ENCODE measurements at regions not wholly inside any gene's neighbourhood (a gene's known extent, or its start where the extent isn't known, plus 50 kb on each side); places are given as distances from the start of the nearest gene placed in this dataset.
"Not testable (repeated sequence)": the region's sequence is repeated elsewhere in the genome, so short reads cannot be mapped to it uniquely, and the experiment has no call there.

- no peak for TF ChIP-seq CTCF (IDR thresholded peaks at IDR 0.05; ENCODE audit: unreplicated experiment)
- Mint-ChIP-seq H3K36me3 (ENCODE audit: insufficient read depth, unreplicated experiment) (no peaks in the 10 kb centered on the region), H3K4me3 (ENCODE audit: unreplicated experiment) (no peak overlapping the region), H3K4me1 (ENCODE audit: insufficient read depth, unreplicated experiment) (no peaks in the 10 kb centered on the region), H3K27ac (ENCODE audit: low read depth, unreplicated experiment) (no peak overlapping the region), H3K27me3 (ENCODE audit: insufficient read depth, unreplicated experiment) (no peaks in the 10 kb centered on the region), H3K9me3 (ENCODE audit: unreplicated experiment) (no peaks in the 10 kb centered on the region)
- CTCF ChIA-PET, result no interaction called here
- BruUV-seq (replicated peaks), result no TSS peak
- DNase-seq (ENCODE audit: unreplicated experiment), result no peak
- intact Hi-C loops (cut with micrococcal nuclease), result no loop called here
- POLR2A ChIA-PET, result interaction anchor here (1.9 kb wide), 1 partner anchor 11 kb away, joined by 4 read pairs; no protein-coding TSS in a partner anchor
Observed at GRCh38 chr6:137283080-137283479, 63.9 kb upstream of the IFNGR1 start.

GRCh38 chr6:137282254-137282653 lies 63.1 kb upstream of the IFNGR1 start:
- Mint-ChIP-seq H3K4me3 (ENCODE audit: unreplicated experiment) (no peak overlapping the region), H3K9me3 (ENCODE audit: unreplicated experiment) (no peaks in the 10 kb centered on the region), H3K36me3 (ENCODE audit: insufficient read depth, unreplicated experiment) (no peaks in the 10 kb centered on the region), H3K27me3 (ENCODE audit: insufficient read depth, unreplicated experiment) (no peaks in the 10 kb centered on the region), H3K27ac (ENCODE audit: low read depth, unreplicated experiment) (no peak overlapping the region), H3K4me1 (ENCODE audit: insufficient read depth, unreplicated experiment) (no peaks in the 10 kb centered on the region)
- DNase-seq (ENCODE audit: unreplicated experiment), result no peak
- no peak for TF ChIP-seq CTCF (IDR thresholded peaks at IDR 0.05; ENCODE audit: unreplicated experiment)
- POLR2A ChIA-PET, result no interaction called here
- no TSS peak for BruUV-seq (replicated peaks)
- CTCF ChIA-PET, result no interaction called here
- intact Hi-C loops (cut with micrococcal nuclease), result no loop called here

GRCh38 chr6:137279279-137279678 lies 60.1 kb upstream of the IFNGR1 start:
- H3K4me1 Mint-ChIP-seq (ENCODE audit: insufficient read depth, unreplicated experiment); BruUV-seq (replicated peaks); intact Hi-C loops (cut with micrococcal nuclease); POLR2A ChIA-PET; CTCF ChIA-PET; H3K9me3 Mint-ChIP-seq (ENCODE audit: unreplicated experiment); H3K4me3 Mint-ChIP-seq (ENCODE audit: unreplicated experiment); H3K27me3 Mint-ChIP-seq (ENCODE audit: insufficient read depth, unreplicated experiment); H3K27ac Mint-ChIP-seq (ENCODE audit: low read depth, unreplicated experiment); DNase-seq (ENCODE audit: unreplicated experiment); H3K36me3 Mint-ChIP-seq (ENCODE audit: insufficient read depth, unreplicated experiment): not testable (repeated sequence)

GRCh38 chr6:137277971-137278637 lies 58.9 kb upstream of the IFNGR1 start:
- peak; percentile 42 for DNase-seq (ENCODE audit: unreplicated experiment)
- Mint-ChIP-seq H3K27ac (ENCODE audit: low read depth, unreplicated experiment) (no peak overlapping the region), H3K4me3 (ENCODE audit: unreplicated experiment) (no peak overlapping the region), H3K36me3 (ENCODE audit: insufficient read depth, unreplicated experiment) (no peaks in the 10 kb centered on the region), H3K9me3 (ENCODE audit: unreplicated experiment) (no peaks in the 10 kb centered on the region), H3K27me3 (ENCODE audit: insufficient read depth, unreplicated experiment) (no peaks in the 10 kb centered on the region), H3K4me1 (ENCODE audit: insufficient read depth, unreplicated experiment) (no peaks in the 10 kb centered on the region)
- no TSS peak for BruUV-seq (replicated peaks)
- ChIA-PET POLR2A (interaction anchor here (0.7 kb wide), 1 partner anchor 61 kb away, joined by 4 read pairs; no protein-coding TSS in a partner anchor), CTCF (interaction anchor here (0.6 to 1.2 kb wide), 3 partner anchors 10 to 343 kb away, joined by 3 to 5 read pairs (median 3); no protein-coding TSS in a partner anchor)
- TF ChIP-seq CTCF (IDR thresholded peaks at IDR 0.05; ENCODE audit: unreplicated experiment), result no peak
- intact Hi-C loops (cut with micrococcal nuclease), result no loop called here

All from MCF 10A (cell line).